ENCODE measurements at regions not wholly inside any gene's neighbourhood (a gene's known extent, or its start where the extent isn't known, plus 50 kb on each side); places are given as distances from the start of the nearest gene placed in this dataset.

GRCh38 chr6:87914637-87915395 lies 132.8 kb upstream of the SPACA1 start:
- TF ChIP-seq, protein P1, sequence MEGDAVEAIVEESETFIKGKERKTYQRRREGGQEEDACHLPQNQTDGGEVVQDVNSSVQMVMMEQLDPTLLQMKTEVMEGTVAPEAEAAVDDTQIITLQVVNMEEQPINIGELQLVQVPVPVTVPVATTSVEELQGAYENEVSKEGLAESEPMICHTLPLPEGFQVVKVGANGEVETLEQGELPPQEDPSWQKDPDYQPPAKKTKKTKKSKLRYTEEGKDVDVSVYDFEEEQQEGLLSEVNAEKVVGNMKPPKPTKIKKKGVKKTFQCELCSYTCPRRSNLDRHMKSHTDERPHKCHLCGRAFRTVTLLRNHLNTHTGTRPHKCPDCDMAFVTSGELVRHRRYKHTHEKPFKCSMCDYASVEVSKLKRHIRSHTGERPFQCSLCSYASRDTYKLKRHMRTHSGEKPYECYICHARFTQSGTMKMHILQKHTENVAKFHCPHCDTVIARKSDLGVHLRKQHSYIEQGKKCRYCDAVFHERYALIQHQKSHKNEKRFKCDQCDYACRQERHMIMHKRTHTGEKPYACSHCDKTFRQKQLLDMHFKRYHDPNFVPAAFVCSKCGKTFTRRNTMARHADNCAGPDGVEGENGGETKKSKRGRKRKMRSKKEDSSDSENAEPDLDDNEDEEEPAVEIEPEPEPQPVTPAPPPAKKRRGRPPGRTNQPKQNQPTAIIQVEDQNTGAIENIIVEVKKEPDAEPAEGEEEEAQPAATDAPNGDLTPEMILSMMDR (conservative IDR thresholded peaks at IDR 0.05) = no peak
- no peak overlapping the region for H3K4me3 Mint-ChIP-seq
- H2AFZ ChIP-seq (ENCODE audit: low read length) = no peak overlapping the region

More at GRCh38 chr6:87914637-87915395, 132.8 kb upstream of the SPACA1 start:
- H4K91ac ChIP-seq (ENCODE audit: insufficient read length, low read depth, low read length) = no peak overlapping the region
- H3K18ac ChIP-seq (ENCODE audit: insufficient read length, low read depth, low read length) = no peak overlapping the region
- H3K9me3 Mint-ChIP-seq = peaks cover 5 to 7% of the 10 kb centered on the region in 2 experiments; a peak in 4 of 5 replicates
- H3K36me3 Mint-ChIP-seq (ENCODE audit: insufficient read depth in 1 of 3, low read depth in 3 of 3) = peaks cover 2 to 11% (median 8%) of the 10 kb centered on the region in 3 experiments; a peak in 3 of 7 replicates
- no peak overlapping the region for H4K5ac ChIP-seq (ENCODE audit: insufficient read length, low read depth, low read length)
- H3K79me2 ChIP-seq (ENCODE audit: insufficient read depth, low read length) = no peaks in the 10 kb centered on the region
- peaks cover 19 to 30% of the 10 kb centered on the region in 2 experiments for H3K4me1 Mint-ChIP-seq
- no peak overlapping the region for H2BK120ac ChIP-seq (ENCODE audit: low read depth, low read length, poor library complexity, severe bottlenecking)
- H3T11ph ChIP-seq (ENCODE audit: low read length) = no peak overlapping the region
- H3K27me3 ChIP-seq (ENCODE audit: insufficient read depth, low read length) = no peaks in the 10 kb centered on the region
- no peak overlapping the region for H3K14ac ChIP-seq (ENCODE audit: insufficient read depth, low read length)
- H3K9me3 ChIP-seq (ENCODE audit: control insufficient read depth, low read depth, low read length) = no peaks in the 10 kb centered on the region
- no peak overlapping the region for H2BK20ac ChIP-seq (ENCODE audit: low read depth, low read length, poor library complexity, severe bottlenecking)
- H3K27ac ChIP-seq (ENCODE audit: insufficient read length, low read depth, low read length) = no peak overlapping the region
- H3K4me1 ChIP-seq (ENCODE audit: insufficient read depth, low read length) = no peaks in the 10 kb centered on the region; the same call in 1 of the 2 replicates
- H3K27ac Mint-ChIP-seq = no peak overlapping the region; a peak in 1 of 7 replicates
- H2BK15ac ChIP-seq (ENCODE audit: low read depth, low read length) = no peak overlapping the region
- no peak overlapping the region for H3K4ac ChIP-seq (ENCODE audit: low read depth, low read length)
- DNase-seq = no peak
- H2BK12ac ChIP-seq (ENCODE audit: insufficient read length, low read depth, low read length) = no peak overlapping the region
- H2BK5ac ChIP-seq (ENCODE audit: insufficient read length, low read length) = no peak overlapping the region
- H2AK5ac ChIP-seq (ENCODE audit: insufficient read length, low read length) = no peak overlapping the region
- no peak overlapping the region for H3K23ac ChIP-seq (ENCODE audit: insufficient read length, low read depth, low read length)
- no peak overlapping the region for H3K9ac ChIP-seq (ENCODE audit: extremely low read depth, insufficient read length, low read length)
- no CpG with 5 or more reads among the region's 4 CpGs for WGBS (ENCODE audit: extremely low coverage, insufficient read length, low lambda C conversion rate)
- no peak overlapping the region for H4K8ac ChIP-seq (replicated peaks; ENCODE audit: insufficient read length, low read depth, low read length)
- H3K27me3 Mint-ChIP-seq (ENCODE audit: low read depth) = no peaks in the 10 kb centered on the region; the same call in 1 of the 2 replicates
- H3K79me1 ChIP-seq (ENCODE audit: insufficient read depth, low read depth, low read length, poor library complexity, severe bottlenecking) = no peaks in the 10 kb centered on the region
- no peak overlapping the region for H3K4me2 ChIP-seq (ENCODE audit: insufficient read depth, insufficient read length, low read length)
- no peak overlapping the region for H3K56ac ChIP-seq (ENCODE audit: insufficient read length, low read depth, low read length)
- H4K20me1 ChIP-seq (ENCODE audit: control insufficient read depth, insufficient read depth, insufficient read length) = no peaks in the 10 kb centered on the region
- H3K23me2 ChIP-seq (ENCODE audit: insufficient read length, low read depth, low read length, poor library complexity, severe bottlenecking) = no peaks in the 10 kb centered on the region
